CD4-positive, alpha-beta T cell (primary cell): ENCODE measurements at regions not wholly inside any gene's neighbourhood (a gene's known extent, or its start where the extent isn't known, plus 50 kb on each side); places are given as distances from the start of the nearest gene placed in this dataset.

Source experiments
- ATAC-seq: fragments of 200-7000 bp; cut with Tn5 transposase; one replicate; pipeline ENCODE4 v1.10.0; 2022; ENCODE audit warnings: mild to moderate bottlenecking; ENCODE audit not compliant: poor library complexity
- CTCF ChIA-PET: fragments of 350-600 bp; sonication (Branson Sonifier 250); formaldehyde crosslinking; loops from one replicate; lab custom pipeline; 2021; ENCODE audit warnings: antibody characterized with exemption, inconsistent platforms; lab: Charles Lee
- POLR2A ChIA-PET: fragments of 350-600 bp; sonication (Branson Sonifier 250); formaldehyde crosslinking; loops from one replicate; lab custom pipeline; 2021; ENCODE audit warnings: antibody characterized with exemption, inconsistent platforms; lab: Charles Lee
- DNase-seq, 14 experiments: peaks; one replicate each; pipeline ENCODE4 v3.0.0-alpha.2; 2013 to 2020; ENCODE audit warnings: mixed read lengths in 2 of 14
- H3K27ac ChIP-seq, 2 donors: one replicate each; pipeline versions ENCODE4 v1.5.1 to v1.7.0; 2013; ENCODE audit warnings: low read length in 2 of 2, low read depth in 1 of 2, mild to moderate bottlenecking in 1 of 2
- H3K27me3 ChIP-seq, 2 experiments: 1 replicate in 1 of 2; 2 replicates in 1 of 2; pipeline versions ENCODE4 v1.6.1 to v1.7.0; 2013; ENCODE audit warnings: low read length in 2 of 2, control low read depth in 1 of 2, mild to moderate bottlenecking in 1 of 2, moderate library complexity in 1 of 2; ENCODE audit not compliant: insufficient read depth in 2 of 2, control insufficient read depth in 1 of 2
- H3K36me3 ChIP-seq: one replicate; pipeline ENCODE4 v1.6.1; 2013; ENCODE audit warnings: low read length, control low read depth; ENCODE audit not compliant: insufficient read depth
- H3K4me1 ChIP-seq: one replicate; pipeline ENCODE4 v1.6.1; 2013; ENCODE audit warnings: low read length, control low read depth; ENCODE audit not compliant: insufficient read depth
- H3K4me3 ChIP-seq: one replicate; pipeline ENCODE4 v1.5.1; 2013; ENCODE audit warnings: mild to moderate bottlenecking, low read length, moderate library complexity
- H3K9me3 ChIP-seq, 2 experiments: 1 replicate in 1 of 2; 2 replicates in 1 of 2; pipeline versions ENCODE4 v1.6.1 to v1.7.0; 2013; ENCODE audit warnings: low read length in 2 of 2, mild to moderate bottlenecking in 2 of 2, control low read depth in 1 of 2, moderate library complexity in 1 of 2; ENCODE audit not compliant: control insufficient read depth in 1 of 2, insufficient read depth in 1 of 2
- H3K27ac Mint-ChIP-seq: one replicate; pipeline ENCODE4 v1.8.0; 2020; ENCODE audit warnings: mixed read lengths
- H3K27me3 Mint-ChIP-seq: one replicate; pipeline ENCODE4 v1.8.0; 2021; ENCODE audit warnings: mixed read lengths
- H3K36me3 Mint-ChIP-seq: one replicate; pipeline ENCODE4 v1.8.0; 2021; ENCODE audit warnings: low read depth, mixed read lengths
- H3K4me1 Mint-ChIP-seq: one replicate; pipeline ENCODE4 v1.8.0; 2021; ENCODE audit warnings: low read depth, mixed read lengths
- H3K4me3 Mint-ChIP-seq: one replicate; pipeline ENCODE4 v1.8.0; 2020; ENCODE audit warnings: mild to moderate bottlenecking, mixed read lengths
- H3K9me3 Mint-ChIP-seq: one replicate; pipeline ENCODE4 v1.8.0; 2020; ENCODE audit warnings: mixed read lengths
- CTCF ChIP-seq: fragments of 200-600 bp; IDR thresholded peaks from one replicate; pipeline ENCODE4 v1.8.0; 2022; ENCODE audit warnings: antibody characterized with exemption, mild to moderate bottlenecking
- intact Hi-C, 2 experiments: fragments of 100-400 bp; cut with DNase I in 1 of 2; cut with micrococcal nuclease in 1 of 2; formaldehyde crosslinking; loops; one replicate each; pipeline versions ENCODE4 v1.15.1 to v1.9.0; 2023 to 2025; cut with DNase I, micrococcal nuclease

- Histone ChIP-seq H3K4me1 (no peaks in the 10 kb centered on the region), H3K9me3 (no peaks in the 10 kb centered on the region), H3K36me3 (no peaks in the 10 kb centered on the region), H3K4me3 (no peak overlapping the region), H3K27ac (no peak overlapping the region), H3K27me3 (peaks cover 0 to 6% of the 10 kb centered on the region in 2 experiments)
- DNase-seq (no peak), ATAC-seq (no peak)
- Mint-ChIP-seq H3K4me1 (no peaks in the 10 kb centered on the region), H3K36me3 (no peaks in the 10 kb centered on the region), H3K27me3 (no peaks in the 10 kb centered on the region), H3K27ac (no peak overlapping the region), H3K9me3 (no peaks in the 10 kb centered on the region), H3K4me3 (no peak overlapping the region)
- ChIA-PET CTCF (no interaction called here), POLR2A (no interaction called here)
- no peak for TF ChIP-seq CTCF
- intact Hi-C loops, result no loop called here
Observed at GRCh38 chr6:15870333-15871043, 207.7 kb upstream of the DTNBP1 start.

GRCh38 chr6:15864708-15865062 is 201.9 kb upstream of the DTNBP1 start:
- no peaks in the 10 kb centered on the region for H3K27me3 Mint-ChIP-seq
- H3K36me3 Mint-ChIP-seq, result no peaks in the 10 kb centered on the region
- no peak overlapping the region for H3K27ac Mint-ChIP-seq
- Histone ChIP-seq H3K4me3 (no peak overlapping the region), H3K27me3 (no peaks in the 10 kb centered on the region), H3K4me1 (no peaks in the 10 kb centered on the region), H3K27ac (no peak overlapping the region), H3K36me3 (no peaks in the 10 kb centered on the region), H3K9me3 (no peaks in the 10 kb centered on the region)
- ChIA-PET CTCF (interaction anchor here (1.0 to 1.7 kb wide), 2 partner anchors 10 to 20 kb away, joined by 4 read pairs; no protein-coding TSS in a partner anchor), POLR2A (interaction anchor here (0.7 kb wide), 1 partner anchor 142 kb away, joined by 3 read pairs; no protein-coding TSS in a partner anchor)
- intact Hi-C loops, result no loop called here
- no peaks in the 10 kb centered on the region for H3K4me1 Mint-ChIP-seq
- H3K9me3 Mint-ChIP-seq, result no peaks in the 10 kb centered on the region
- DNase-seq, result no peak
- H3K4me3 Mint-ChIP-seq, result no peak overlapping the region
- no peak for ATAC-seq
- TF ChIP-seq CTCF, result no peak

GRCh38 chr6:15864038-15864707 is 201.3 kb upstream of the DTNBP1 start:
- no peaks in the 10 kb centered on the region for H3K9me3 ChIP-seq
- no peak overlapping the region for H3K4me3 ChIP-seq
- H3K36me3 Mint-ChIP-seq, result no peaks in the 10 kb centered on the region
- POLR2A ChIA-PET, result no interaction called here
- no peaks in the 10 kb centered on the region for H3K4me1 Mint-ChIP-seq
- CTCF ChIA-PET, result no interaction called here
- no peaks in the 10 kb centered on the region for H3K36me3 ChIP-seq
- no peaks in the 10 kb centered on the region for H3K4me1 ChIP-seq
- DNase-seq (no peak), ATAC-seq (no peak)
- no peak overlapping the region for H3K27ac ChIP-seq
- no peak overlapping the region for H3K4me3 Mint-ChIP-seq
- H3K27ac Mint-ChIP-seq, result no peak overlapping the region
- intact Hi-C loops, result no loop called here
- TF ChIP-seq CTCF, result no peak
- H3K27me3 Mint-ChIP-seq, result no peaks in the 10 kb centered on the region
- H3K9me3 Mint-ChIP-seq, result no peaks in the 10 kb centered on the region
- no peaks in the 10 kb centered on the region for H3K27me3 ChIP-seq
